K562 (cell line): ENCODE measurements at regions not wholly inside any gene's neighbourhood (a gene's known extent, or its start where the extent isn't known, plus 50 kb on each side); places are given as distances from the start of the nearest gene placed in this dataset.

Source experiments
- ATAC-seq: fragments of 200-7000 bp; cut with Tn5 transposase; 3 replicates; pipeline ENCODE4 v1.9.1; 2020; ENCODE audit warnings: moderate library complexity
- BruUV-seq: library from RNA; stranded (reverse); fragments of 400-500 nt; replicated peaks from 2 replicates; lab custom pipeline; 2021; lab: Mats Ljungman, UMichigan
- CTCF ChIA-PET: fragments of 300-600 bp; formaldehyde crosslinking; extraction: SDS; loops from one replicate; lab custom pipeline; 2021; ENCODE audit warnings: low intra/inter-chr PET ratio; lab: Yijun Ruan, JAX
- POLR2A ChIA-PET: fragments of 300-600, 350-650 bp; sonication (Branson Sonifier 250); formaldehyde crosslinking; extraction: SDS; loops from one replicate; lab custom pipeline; 2021; ENCODE audit warnings: antibody characterized with exemption, inconsistent platforms; lab: Yijun Ruan, JAX
- DNase-seq, 4 experiments: peaks; one replicate each; pipeline versions ENCODE4 v3.0.0 to v3.0.0-alpha.2; 2011 to 2018; ENCODE audit warnings: low spot score in 3 of 4, mixed read lengths in 3 of 4; ENCODE audit errors: extremely low read depth in 1 of 4
- FAIRE-seq: peaks from 2 replicates; lab custom pipeline; 2011; peaks lifted over from hg19 to GRCh38; lab: Jason Lieb, UNC
- H2AFZ ChIP-seq: 2 replicates; pipeline ENCODE4 v1.6.0; 2011; ENCODE audit warnings: low read depth, low read length, control low read depth, inconsistent platforms
- H3K27ac ChIP-seq: fragments of 200-600 bp; 3 replicates; pipeline ENCODE4 v1.8.0; 2011; ENCODE audit warnings: low read depth, mild to moderate bottlenecking, control low read depth, inconsistent platforms, low read length, moderate library complexity, mixed read lengths; ENCODE audit errors: extremely low read depth
- H3K27me3 ChIP-seq, 2 experiments: fragments of 300-600 bp in 1 of 2; 2 replicates in 1 of 2; 3 replicates in 1 of 2; pipeline versions ENCODE4 v1.6.0 to v1.8.0; 2011; ENCODE audit warnings: inconsistent platforms in 2 of 2, low read length in 2 of 2, mild to moderate bottlenecking in 1 of 2, mixed read lengths in 1 of 2, moderate library complexity in 1 of 2; ENCODE audit not compliant: control insufficient read depth in 2 of 2, insufficient read depth in 2 of 2
- H3K36me3 ChIP-seq: fragments of 300-600 bp; 3 replicates; pipeline ENCODE4 v1.8.0; 2011; ENCODE audit warnings: mild to moderate bottlenecking, low read length, inconsistent platforms; ENCODE audit not compliant: control insufficient read depth, insufficient read depth
- H3K4me1 ChIP-seq, 2 experiments: fragments of 200-600 bp in 1 of 2; replicated peaks in 1 of 2; 2 replicates in 1 of 2; 3 replicates in 1 of 2; pipeline versions ENCODE4 v1.5.1 to v1.8.0; 2011; ENCODE audit warnings: inconsistent platforms in 2 of 2, low read length in 2 of 2, mild to moderate bottlenecking in 1 of 2, mixed read lengths in 1 of 2, moderate library complexity in 1 of 2; ENCODE audit not compliant: control insufficient read depth in 2 of 2, insufficient read depth in 2 of 2
- H3K4me2 ChIP-seq: 2 replicates; pipeline ENCODE4 v1.6.1; 2011; ENCODE audit warnings: low read length, control low read depth, inconsistent platforms, mixed read lengths; ENCODE audit not compliant: insufficient read depth
- H3K4me3 ChIP-seq: fragments of 200-600 bp; sonication (generic), shearing (Covaris generic); 2 replicates; pipeline ENCODE4 v1.5.1; 2016; ENCODE audit warnings: control low read depth, inconsistent platforms
- H3K79me2 ChIP-seq: fragments of 200-600 bp; 3 replicates; pipeline ENCODE4 v1.8.0; 2011; ENCODE audit warnings: low read length, inconsistent platforms; ENCODE audit not compliant: control insufficient read depth, insufficient read depth
- H3K9ac ChIP-seq, 2 experiments: 2 replicates each; pipeline versions ENCODE4 v1.6.0 to v1.6.1; 2011; ENCODE audit warnings: low read depth in 2 of 2, low read length in 2 of 2, control low read depth in 1 of 2, inconsistent platforms in 1 of 2, mild to moderate bottlenecking in 1 of 2, mixed read lengths in 1 of 2; ENCODE audit not compliant: insufficient read depth in 1 of 2
- H3K9me1 ChIP-seq: one replicate; pipeline ENCODE4 v1.6.0; 2011; ENCODE audit warnings: inconsistent platforms, mild to moderate bottlenecking, low read length, moderate library complexity; ENCODE audit not compliant: control insufficient read depth, insufficient read depth
- H3K9me3 ChIP-seq: replicated peaks from 2 replicates; pipeline ENCODE4 v1.5.1; 2011; ENCODE audit warnings: low read depth, low read length, inconsistent platforms; ENCODE audit not compliant: control insufficient read depth, insufficient read depth
- H4K20me1 ChIP-seq: replicated peaks from 2 replicates; pipeline ENCODE4 v1.6.1; 2011; ENCODE audit warnings: low read length, inconsistent platforms, mixed read lengths; ENCODE audit not compliant: control insufficient read depth, insufficient read depth
- CREBBP ChIP-seq: IDR thresholded peaks from one replicate; pipeline ENCODE4 v1.6.1; 2012; ENCODE audit warnings: low read depth, mild to moderate bottlenecking, control low read depth, inconsistent platforms, low read length
- MAFF ChIP-seq: IDR thresholded peaks from 2 replicates; pipeline ENCODE4 v1.6.1; 2012; ENCODE audit warnings: low read length, improper control_type of control experiment
- MCM2 ChIP-seq: fragments of 450-650 bp; IDR thresholded peaks from 2 replicates; pipeline ENCODE4 v1.6.1; 2017; ENCODE audit warnings: low read depth, mild to moderate bottlenecking
- PHF21A ChIP-seq: fragments of 450-650 bp; IDR thresholded peaks from 2 replicates; pipeline ENCODE4 v1.6.1; 2017; ENCODE audit warnings: low read depth, borderline replicate concordance
- SLC30A9 ChIP-seq: fragments of 250-450 bp; sonication (Bioruptor Pico); IDR thresholded peaks from 2 replicates; pipeline ENCODE4 v1.8.0; 2022; ENCODE audit warnings: mild to moderate bottlenecking, moderate library complexity
- TGIF2 ChIP-seq: sonication (generic); formaldehyde crosslinking; IDR thresholded peaks from 2 replicates; pipeline ENCODE4 v1.8.1; 2022; ENCODE audit warnings: mild to moderate bottlenecking, missing genetic modification reagents, moderate library complexity
- TRIM24 ChIP-seq, 2 experiments: fragments of 450-650 bp; IDR thresholded peaks; 2 replicates each; pipeline ENCODE4 v1.6.1; 2016
- WGBS: fragments of 100-300 bp; shearing (Covaris generic); methylation state at CpG from one replicate; pipeline ENCODE4 v1.1.6; 2016; ENCODE audit warnings: low coverage, mixed read lengths; ENCODE audit not compliant: insufficient coverage; ENCODE audit errors: missing lambda C conversion rate; 5-methylcytosine and 5-hydroxymethylcytosine counted together
- in situ Hi-C: fragments of 300-500 bp; cut with MboI; formaldehyde crosslinking; loops from 4 replicates; pipeline ENCODE4 v1.15.0; 2018; ENCODE audit warnings: inconsistent platforms, mixed read lengths
- intact Hi-C: fragments of 100-400 bp; cut with micrococcal nuclease; formaldehyde crosslinking; loops from 2 replicates; pipeline ENCODE4 v1.14.2; 2022
- TF ChIP-seq, protein P1 (sequence below): fragments of 250-450 bp; sonication (Bioruptor Pico); IDR thresholded peaks from 2 replicates; pipeline ENCODE4 v1.8.0; 2022; ENCODE audit warnings: moderate library complexity, mild to moderate bottlenecking, inconsistent platforms
- TF ChIP-seq, protein P2 (sequence below): sonication (generic); formaldehyde crosslinking; IDR thresholded peaks from 2 replicates; pipeline ENCODE4 v1.8.0; 2022; ENCODE audit warnings: missing genetic modification reagents, mild to moderate bottlenecking, borderline replicate concordance

DNA sequence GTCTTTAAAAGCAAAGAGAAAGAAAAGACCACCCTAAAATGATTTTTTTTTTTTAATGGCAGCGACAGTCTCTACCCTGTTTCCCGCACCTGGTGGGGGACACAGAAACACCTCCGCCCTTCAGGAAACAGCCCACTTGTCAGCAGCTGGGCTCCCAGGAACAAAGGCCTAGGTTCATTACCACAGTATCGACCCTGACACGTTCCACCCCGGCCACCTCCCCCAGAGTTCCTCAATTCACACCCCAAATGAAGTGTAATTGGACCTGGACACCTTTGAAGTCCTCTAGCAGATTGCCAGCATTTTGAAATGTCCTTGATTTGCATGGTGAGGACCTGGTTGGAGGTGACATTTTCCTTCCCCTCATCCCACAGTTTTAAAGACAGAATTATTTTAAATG lies 175.0 kb upstream of the BCOR start:
- H3K27ac ChIP-seq, result no peak overlapping the region
- 28% methylated on average over 6 of the region's 6 CpGs for WGBS
- no peak for ATAC-seq

More for the DNA sequence above, 175.0 kb upstream of the BCOR start:
- intact Hi-C loops (no loop called here), in situ Hi-C loops (no loop called here)
- Histone ChIP-seq H3K27me3 (no peaks in the 10 kb centered on the region), H3K79me2 (no peaks in the 10 kb centered on the region), H3K9me3 (peaks cover 2% of the 10 kb centered on the region; the same call in 1 of the 2 replicates), H2AFZ (no peak overlapping the region), H4K20me1 (no peaks in the 10 kb centered on the region), H3K36me3 (no peaks in the 10 kb centered on the region), H3K9ac (no peak overlapping the region), H3K4me2 (no peak overlapping the region), H3K9me1 (no peaks in the 10 kb centered on the region), H3K4me1 (peaks cover 7 to 10% of the 10 kb centered on the region in 2 experiments; a peak in 4 of 5 replicates), H3K4me3 (no peak overlapping the region)
- CTCF ChIA-PET, result no interaction called here
- no peak for DNase-seq
- no peak for FAIRE-seq
- BruUV-seq, result no TSS peak
- TF ChIP-seq TRIM24 (IDR thresholded peaks at IDR 0.05) (no peak), TGIF2 (CRISPR knock-in tag) (no peak), PHF21A (no peak), SLC30A9 (CRISPR knock-in tag) (no peak), CREBBP (no peak), MAFF (no peak), MCM2 (no peak)
- TF ChIP-seq, protein P1, sequence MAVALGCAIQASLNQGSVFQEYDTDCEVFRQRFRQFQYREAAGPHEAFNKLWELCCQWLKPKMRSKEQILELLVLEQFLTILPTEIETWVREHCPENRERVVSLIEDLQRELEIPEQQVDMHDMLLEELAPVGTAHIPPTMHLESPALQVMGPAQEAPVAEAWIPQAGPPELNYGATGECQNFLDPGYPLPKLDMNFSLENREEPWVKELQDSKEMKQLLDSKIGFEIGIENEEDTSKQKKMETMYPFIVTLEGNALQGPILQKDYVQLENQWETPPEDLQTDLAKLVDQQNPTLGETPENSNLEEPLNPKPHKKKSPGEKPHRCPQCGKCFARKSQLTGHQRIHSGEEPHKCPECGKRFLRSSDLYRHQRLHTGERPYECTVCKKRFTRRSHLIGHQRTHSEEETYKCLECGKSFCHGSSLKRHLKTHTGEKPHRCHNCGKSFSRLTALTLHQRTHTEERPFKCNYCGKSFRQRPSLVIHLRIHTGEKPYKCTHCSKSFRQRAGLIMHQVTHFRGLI (CRISPR knock-in tag), result no peak
- TF ChIP-seq, protein P2, sequence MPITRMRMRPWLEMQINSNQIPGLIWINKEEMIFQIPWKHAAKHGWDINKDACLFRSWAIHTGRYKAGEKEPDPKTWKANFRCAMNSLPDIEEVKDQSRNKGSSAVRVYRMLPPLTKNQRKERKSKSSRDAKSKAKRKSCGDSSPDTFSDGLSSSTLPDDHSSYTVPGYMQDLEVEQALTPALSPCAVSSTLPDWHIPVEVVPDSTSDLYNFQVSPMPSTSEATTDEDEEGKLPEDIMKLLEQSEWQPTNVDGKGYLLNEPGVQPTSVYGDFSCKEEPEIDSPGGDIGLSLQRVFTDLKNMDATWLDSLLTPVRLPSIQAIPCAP, result no peak
- POLR2A ChIA-PET, result interaction anchor here (0.6 kb wide), 1 partner anchor 230 kb away, joined by 4 read pairs; no protein-coding TSS in a partner anchor
